ENCODE measurements at regions not wholly inside any gene's neighbourhood (a gene's known extent, or its start where the extent isn't known, plus 50 kb on each side); places are given as distances from the start of the nearest gene placed in this dataset.

- no peak overlapping the region for H3K9ac ChIP-seq (ENCODE audit: low read length)
- H3K9me3 ChIP-seq (ENCODE audit: control insufficient read depth, low read depth, low read length), result peaks cover 11% of the 10 kb centered on the region
- H3K27me3 ChIP-seq (ENCODE audit: control insufficient read depth, insufficient read depth, low read length), result no peaks in the 10 kb centered on the region
- no peak overlapping the region for H3K27ac ChIP-seq (ENCODE audit: low read length)
- H3K4me3 ChIP-seq (ENCODE audit: low read length), result no peak overlapping the region
- no peaks in the 10 kb centered on the region for H3K4me1 ChIP-seq (ENCODE audit: control insufficient read depth, low read depth, low read length)
- H3K36me3 ChIP-seq (ENCODE audit: control insufficient read depth, low read depth, low read length), result no peaks in the 10 kb centered on the region
Measured at GRCh38 chrX:125954236-125954635, 211.9 kb downstream of the DCAF12L2 start.

GRCh38 chrX:125977851-125978250 is 188.2 kb downstream of the DCAF12L2 start:
- no peaks in the 10 kb centered on the region for H3K36me3 ChIP-seq (ENCODE audit: control insufficient read depth, low read depth, low read length)
- no peaks in the 10 kb centered on the region for H3K4me1 ChIP-seq (ENCODE audit: control insufficient read depth, low read depth, low read length)
- no peaks in the 10 kb centered on the region for H3K27me3 ChIP-seq (ENCODE audit: control insufficient read depth, insufficient read depth, low read length)

GRCh38 chrX:125998432-125998831 is 167.7 kb downstream of the DCAF12L2 start:
- Histone ChIP-seq H3K4me1 (ENCODE audit: control insufficient read depth, low read depth, low read length) (no peaks in the 10 kb centered on the region), H3K27ac (ENCODE audit: low read length) (no peak overlapping the region), H3K9me3 (ENCODE audit: control insufficient read depth, low read depth, low read length) (peaks cover 8% of the 10 kb centered on the region), H3K27me3 (ENCODE audit: control insufficient read depth, insufficient read depth, low read length) (no peaks in the 10 kb centered on the region), H3K9ac (ENCODE audit: low read length) (no peak overlapping the region), H3K36me3 (ENCODE audit: control insufficient read depth, low read depth, low read length) (no peaks in the 10 kb centered on the region), H3K4me3 (ENCODE audit: low read length) (no peak overlapping the region)

More at GRCh38 chrX:125977851-125978250, 188.2 kb downstream of the DCAF12L2 start:
- H3K9ac ChIP-seq (ENCODE audit: low read length), result no peak overlapping the region
- H3K9me3 ChIP-seq (ENCODE audit: control insufficient read depth, low read depth, low read length), result peaks cover 5% of the 10 kb centered on the region
- H3K4me3 ChIP-seq (ENCODE audit: low read length), result no peak overlapping the region
- no peak overlapping the region for H3K27ac ChIP-seq (ENCODE audit: low read length)

GRCh38 chrX:126027229-126027628 is 138.9 kb downstream of the DCAF12L2 start:
- Histone ChIP-seq H3K4me1 (ENCODE audit: control insufficient read depth, low read depth, low read length) (no peaks in the 10 kb centered on the region), H3K36me3 (ENCODE audit: control insufficient read depth, low read depth, low read length) (no peaks in the 10 kb centered on the region), H3K27ac (ENCODE audit: low read length) (no peak overlapping the region), H3K27me3 (ENCODE audit: control insufficient read depth, insufficient read depth, low read length) (no peaks in the 10 kb centered on the region), H3K4me3 (ENCODE audit: low read length) (no peak overlapping the region), H3K9me3 (ENCODE audit: control insufficient read depth, low read depth, low read length) (peaks cover 7% of the 10 kb centered on the region), H3K9ac (ENCODE audit: low read length) (no peak overlapping the region)

- no peak overlapping the region for H3K4me3 ChIP-seq (ENCODE audit: low read length)
- H3K4me1 ChIP-seq (ENCODE audit: control insufficient read depth, low read depth, low read length), result no peaks in the 10 kb centered on the region
- no peak overlapping the region for H3K27ac ChIP-seq (ENCODE audit: low read length)
- H3K36me3 ChIP-seq (ENCODE audit: control insufficient read depth, low read depth, low read length), result no peaks in the 10 kb centered on the region
- peaks cover 8% of the 10 kb centered on the region for H3K9me3 ChIP-seq (ENCODE audit: control insufficient read depth, low read depth, low read length)
- no peaks in the 10 kb centered on the region for H3K27me3 ChIP-seq (ENCODE audit: control insufficient read depth, insufficient read depth, low read length)
- no peak overlapping the region for H3K9ac ChIP-seq (ENCODE audit: low read length)
Measured at GRCh38 chrX:126030021-126030420, 136.1 kb downstream of the DCAF12L2 start.

- H3K27ac ChIP-seq (ENCODE audit: low read length), result no peak overlapping the region
- H3K36me3 ChIP-seq (ENCODE audit: control insufficient read depth, low read depth, low read length), result no peaks in the 10 kb centered on the region
- H3K4me3 ChIP-seq (ENCODE audit: low read length), result no peak overlapping the region
- H3K27me3 ChIP-seq (ENCODE audit: control insufficient read depth, insufficient read depth, low read length), result no peaks in the 10 kb centered on the region
- H3K9ac ChIP-seq (ENCODE audit: low read length), result no peak overlapping the region
- no peaks in the 10 kb centered on the region for H3K4me1 ChIP-seq (ENCODE audit: control insufficient read depth, low read depth, low read length)
- H3K9me3 ChIP-seq (ENCODE audit: control insufficient read depth, low read depth, low read length), result peaks cover 33% of the 10 kb centered on the region
Measured at GRCh38 chrX:126063984-126064383, 102.1 kb downstream of the DCAF12L2 start.

GRCh38 chrX:126064901-126065541 is 101.1 kb downstream of the DCAF12L2 start:
- H3K4me1 ChIP-seq (ENCODE audit: control insufficient read depth, low read depth, low read length), result no peaks in the 10 kb centered on the region

GRCh38 chrX:126065901-126066660 is 100.0 kb downstream of the DCAF12L2 start:
- H3K36me3 ChIP-seq (ENCODE audit: control insufficient read depth, low read depth, low read length), result no peaks in the 10 kb centered on the region
- H3K27me3 ChIP-seq (ENCODE audit: control insufficient read depth, insufficient read depth, low read length), result no peaks in the 10 kb centered on the region
- no peak overlapping the region for H3K4me3 ChIP-seq (ENCODE audit: low read length)
- peaks cover 33% of the 10 kb centered on the region for H3K9me3 ChIP-seq (ENCODE audit: control insufficient read depth, low read depth, low read length)
- H3K27ac ChIP-seq (ENCODE audit: low read length), result no peak overlapping the region
- no peaks in the 10 kb centered on the region for H3K4me1 ChIP-seq (ENCODE audit: control insufficient read depth, low read depth, low read length)
- H3K9ac ChIP-seq (ENCODE audit: low read length), result no peak overlapping the region

More at GRCh38 chrX:126064901-126065541, 101.1 kb downstream of the DCAF12L2 start:
- H3K27me3 ChIP-seq (ENCODE audit: control insufficient read depth, insufficient read depth, low read length), result no peaks in the 10 kb centered on the region
- H3K9ac ChIP-seq (ENCODE audit: low read length), result no peak overlapping the region
- H3K27ac ChIP-seq (ENCODE audit: low read length), result no peak overlapping the region
- no peaks in the 10 kb centered on the region for H3K36me3 ChIP-seq (ENCODE audit: control insufficient read depth, low read depth, low read length)
- no peak overlapping the region for H3K4me3 ChIP-seq (ENCODE audit: low read length)
- H3K9me3 ChIP-seq (ENCODE audit: control insufficient read depth, low read depth, low read length), result peaks cover 33% of the 10 kb centered on the region

Data from iPS-18a (cell line).